Left lung (tissue), 4 donors: ENCODE measurements at regions not wholly inside any gene's neighbourhood (a gene's known extent, or its start where the extent isn't known, plus 50 kb on each side); places are given as distances from the start of the nearest gene placed in this dataset.

Experiments used
- ATAC-seq: fragments of 200-7000 bp; cut with Tn5 transposase; one replicate; pipeline ENCODE4 v1.9.1; 2020; ENCODE audit warnings: moderate library complexity
- DNase-seq, 4 donors: peaks; one replicate each; pipeline ENCODE4 v3.0.0-alpha.2; 2013 to 2020
- H3K27ac ChIP-seq, 2 donors: fragments of 200-600 bp; sonication (generic) in 1 of 2; one replicate each; pipeline versions ENCODE4 v1.5.0 to v1.8.0; 2020 to 2021
- H3K27me3 ChIP-seq, 2 donors: fragments of 200-600 bp; sonication (generic) in 1 of 2; one replicate each; pipeline versions ENCODE4 v1.5.0 to v1.8.0; 2020 to 2021
- H3K36me3 ChIP-seq, 2 donors: fragments of 200-600 bp; sonication (generic) in 1 of 2; one replicate each; pipeline versions ENCODE4 v1.5.0 to v1.8.0; 2020 to 2021
- H3K4me1 ChIP-seq, 2 donors: fragments of 200-600 bp; one replicate each; pipeline ENCODE4 v1.8.0; 2021
- H3K4me3 ChIP-seq, 2 donors: fragments of 200-600 bp; sonication (generic) in 1 of 2; one replicate each; pipeline versions ENCODE4 v1.5.0 to v1.8.0; 2020 to 2021; ENCODE audit warnings: mild to moderate bottlenecking in 1 of 2
- H3K9me3 ChIP-seq, 2 donors: fragments of 200-600 bp; sonication (generic) in 1 of 2; one replicate each; pipeline versions ENCODE4 v1.5.0 to v1.8.0; 2020 to 2021
- intact Hi-C, 2 donors: fragments of 100-400 bp; cut with DNase I; formaldehyde crosslinking; loops; one replicate each; pipeline versions ENCODE4 v1.11.2 to v1.14.2; 2022
- TF ChIP-seq, protein P1 (sequence below), 2 donors: fragments of 200-600 bp; sonication (generic) in 1 of 2; IDR thresholded peaks; one replicate each; pipeline versions ENCODE4 v1.5.0 to v1.8.0; 2021; ENCODE audit warnings: antibody characterized with exemption in 2 of 2
- donor health status: DM: no; HTN: yes; CAD: no.
- donor health status: DM: no; HTN: no; CAD: no.

DNA sequence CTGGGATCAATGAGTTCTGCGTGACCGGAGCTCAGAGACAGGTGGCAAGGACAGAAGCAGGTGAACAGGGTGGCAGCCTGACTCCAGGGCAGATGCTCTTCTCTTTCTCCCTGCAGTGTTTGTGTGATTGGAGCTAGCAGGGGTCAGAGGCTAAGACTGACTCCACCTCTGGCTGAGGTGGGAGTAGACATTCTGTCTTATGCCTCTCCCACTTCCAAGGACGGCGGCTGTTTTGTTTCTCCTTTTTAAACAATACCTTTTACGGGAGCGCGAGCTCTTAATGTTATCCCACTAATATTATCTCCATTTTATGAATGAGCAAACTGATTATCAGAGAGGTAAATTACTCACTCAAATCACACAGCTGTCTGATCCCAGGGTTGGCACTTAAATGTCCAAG lies 323.7 kb downstream of the MIAT start:
- peaks cover 0 to 22% of the 10 kb centered on the region in 2 donors for H3K27me3 ChIP-seq
- no peak overlapping the region for H3K4me3 ChIP-seq
- no peak overlapping the region for H3K27ac ChIP-seq
- TF ChIP-seq, protein P1, sequence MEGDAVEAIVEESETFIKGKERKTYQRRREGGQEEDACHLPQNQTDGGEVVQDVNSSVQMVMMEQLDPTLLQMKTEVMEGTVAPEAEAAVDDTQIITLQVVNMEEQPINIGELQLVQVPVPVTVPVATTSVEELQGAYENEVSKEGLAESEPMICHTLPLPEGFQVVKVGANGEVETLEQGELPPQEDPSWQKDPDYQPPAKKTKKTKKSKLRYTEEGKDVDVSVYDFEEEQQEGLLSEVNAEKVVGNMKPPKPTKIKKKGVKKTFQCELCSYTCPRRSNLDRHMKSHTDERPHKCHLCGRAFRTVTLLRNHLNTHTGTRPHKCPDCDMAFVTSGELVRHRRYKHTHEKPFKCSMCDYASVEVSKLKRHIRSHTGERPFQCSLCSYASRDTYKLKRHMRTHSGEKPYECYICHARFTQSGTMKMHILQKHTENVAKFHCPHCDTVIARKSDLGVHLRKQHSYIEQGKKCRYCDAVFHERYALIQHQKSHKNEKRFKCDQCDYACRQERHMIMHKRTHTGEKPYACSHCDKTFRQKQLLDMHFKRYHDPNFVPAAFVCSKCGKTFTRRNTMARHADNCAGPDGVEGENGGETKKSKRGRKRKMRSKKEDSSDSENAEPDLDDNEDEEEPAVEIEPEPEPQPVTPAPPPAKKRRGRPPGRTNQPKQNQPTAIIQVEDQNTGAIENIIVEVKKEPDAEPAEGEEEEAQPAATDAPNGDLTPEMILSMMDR (IDR thresholded peaks at IDR 0.05) = no peak
- ATAC-seq (no peak), DNase-seq (no peak)
- H3K4me1 ChIP-seq = no peaks in the 10 kb centered on the region
- no peaks in the 10 kb centered on the region for H3K36me3 ChIP-seq
- no peaks in the 10 kb centered on the region for H3K9me3 ChIP-seq
- intact Hi-C loops = no loop called here

DNA sequence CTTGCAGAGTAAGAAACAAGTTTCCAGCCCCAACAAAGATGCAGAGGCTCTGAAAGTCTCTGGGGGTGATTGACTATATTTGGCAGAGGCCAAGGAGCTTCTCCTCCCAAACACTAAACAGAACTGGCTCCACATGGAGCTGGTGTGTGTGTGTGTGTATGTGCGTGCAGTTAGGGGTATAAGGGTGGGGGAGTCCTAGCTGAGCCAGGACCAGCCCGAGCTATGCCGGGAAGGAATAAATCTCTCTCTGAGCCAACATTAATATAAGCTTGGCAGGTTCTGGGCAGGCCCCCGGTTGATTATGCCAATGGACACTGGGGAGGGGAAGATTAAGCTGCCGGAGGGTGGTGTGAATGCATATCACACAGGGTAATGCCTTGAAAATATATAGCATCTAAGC lies 324.2 kb downstream of the MIAT start:
- no peaks in the 10 kb centered on the region for H3K9me3 ChIP-seq
- no peak overlapping the region for H3K4me3 ChIP-seq
- H3K4me1 ChIP-seq = no peaks in the 10 kb centered on the region
- H3K27ac ChIP-seq = no peak overlapping the region
- intact Hi-C loops = no loop called here
- ATAC-seq = no peak
- DNase-seq = no peak
- H3K36me3 ChIP-seq = no peaks in the 10 kb centered on the region
- peaks cover 0 to 21% of the 10 kb centered on the region in 2 donors for H3K27me3 ChIP-seq
- TF ChIP-seq, protein P1 (IDR thresholded peaks at IDR 0.05) = no peak

DNA sequence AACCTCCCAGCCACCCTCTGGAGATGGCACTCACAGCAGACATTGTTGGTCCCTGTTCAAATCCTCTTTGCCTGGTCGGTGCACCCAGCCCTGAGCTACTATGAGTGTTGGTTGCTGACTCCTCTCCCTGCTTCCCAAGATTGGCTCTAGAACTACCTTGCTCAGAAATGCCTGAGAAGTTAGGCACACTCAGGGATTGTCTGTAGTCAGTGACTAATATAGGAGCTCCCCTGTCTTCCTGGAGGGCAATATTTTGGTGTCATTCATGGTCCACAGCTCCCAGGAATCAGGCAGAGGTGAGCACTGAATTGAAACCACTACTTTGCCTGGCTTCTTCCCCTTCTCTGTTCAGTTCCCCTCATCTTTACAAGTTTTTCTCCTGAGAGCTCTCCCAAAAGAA lies 325.9 kb downstream of the MIAT start:
- H3K4me3 ChIP-seq = no peak overlapping the region
- no peaks in the 10 kb centered on the region for H3K36me3 ChIP-seq
- ATAC-seq (no peak), DNase-seq (no peak)
- no peaks in the 10 kb centered on the region for H3K4me1 ChIP-seq
- TF ChIP-seq, protein P1 (IDR thresholded peaks at IDR 0.05) = no peak
- intact Hi-C loops = no loop called here
- H3K27ac ChIP-seq = no peak overlapping the region
- H3K9me3 ChIP-seq = no peaks in the 10 kb centered on the region
- peaks cover 0 to 6% of the 10 kb centered on the region in 2 donors for H3K27me3 ChIP-seq

DNA sequence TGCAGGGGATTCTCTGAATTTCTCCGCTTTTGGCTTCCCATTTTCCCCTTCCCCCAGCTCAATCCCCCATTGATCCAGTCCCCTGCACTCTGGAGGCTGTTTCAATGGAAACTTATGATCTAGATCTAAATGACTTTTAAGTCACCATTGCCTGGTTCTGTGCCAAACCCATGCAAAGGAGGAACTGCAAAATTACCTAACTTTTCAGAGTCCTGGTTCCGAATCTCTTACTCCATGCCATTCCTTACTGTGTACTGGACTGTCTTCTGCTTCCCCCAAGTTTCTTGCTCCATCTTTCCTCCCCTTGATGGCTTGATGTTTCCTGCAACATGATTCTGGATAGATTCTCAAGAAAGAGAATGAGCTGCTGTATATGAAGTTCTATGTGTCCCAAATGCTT lies 327.8 kb downstream of the MIAT start:
- ATAC-seq = no peak
- intact Hi-C loops = no loop called here
- no peaks in the 10 kb centered on the region for H3K4me1 ChIP-seq
- H3K27me3 ChIP-seq = no peaks in the 10 kb centered on the region
- H3K9me3 ChIP-seq = no peaks in the 10 kb centered on the region
- no peak for DNase-seq
- TF ChIP-seq, protein P1 (IDR thresholded peaks at IDR 0.05) = no peak
- H3K36me3 ChIP-seq = no peaks in the 10 kb centered on the region
- H3K4me3 ChIP-seq = no peak overlapping the region
- H3K27ac ChIP-seq = no peak overlapping the region

DNA sequence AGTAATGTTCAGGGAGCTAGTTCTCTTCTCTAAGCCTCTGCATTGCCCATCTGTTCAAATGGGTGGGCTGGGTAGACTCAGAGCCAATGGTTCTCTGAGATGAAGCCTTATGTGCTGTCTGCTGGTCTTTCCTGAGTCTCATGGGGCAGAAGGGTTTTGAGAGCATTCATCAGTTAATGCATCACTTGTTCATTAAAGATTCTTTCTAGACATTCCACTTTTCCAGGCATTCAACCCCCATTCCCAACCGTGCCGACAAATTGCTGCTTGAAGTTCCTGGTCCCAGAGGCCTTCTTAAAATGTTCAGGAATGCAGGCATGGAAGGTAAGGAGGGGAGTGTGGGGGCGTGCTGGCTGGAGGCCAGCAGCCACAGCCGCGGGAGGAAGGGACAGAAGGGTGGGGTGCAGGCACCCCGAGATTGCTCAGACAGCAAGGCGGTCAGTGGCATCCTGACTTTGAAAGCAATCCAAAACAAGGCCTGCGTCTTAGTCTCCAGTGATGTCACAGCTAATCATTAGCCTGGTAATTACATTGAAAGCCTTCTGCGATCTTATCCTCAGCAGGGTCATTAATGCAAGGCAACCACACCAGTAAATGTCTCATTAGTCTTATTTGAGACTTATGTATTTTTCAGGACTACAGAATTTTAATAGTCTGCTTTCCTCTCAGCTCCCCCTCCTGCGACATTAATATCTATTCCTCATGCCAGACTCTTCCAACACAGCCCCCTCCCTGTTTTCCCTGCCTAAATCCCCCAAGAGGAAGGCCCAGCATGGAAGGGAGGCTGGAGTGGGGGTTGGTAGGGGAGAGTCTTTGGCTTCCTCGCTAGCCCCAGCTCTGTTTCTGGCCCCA lies 328.8 kb downstream of the MIAT start:
- DNase-seq (no peak), ATAC-seq (no peak)
- Histone ChIP-seq H3K4me3 (no peak overlapping the region), H3K27me3 (no peaks in the 10 kb centered on the region), H3K9me3 (no peaks in the 10 kb centered on the region), H3K27ac (peak overlapping the region in 1 of 2 donors; percentile 28), H3K4me1 (no peaks in the 10 kb centered on the region), H3K36me3 (no peaks in the 10 kb centered on the region)
- TF ChIP-seq, protein P1 (IDR thresholded peaks at IDR 0.05) = no peak
- intact Hi-C loops = no loop called here
